GM12892 (cell line): ENCODE measurements at regions not wholly inside any gene's neighbourhood (a gene's known extent, or its start where the extent isn't known, plus 50 kb on each side); places are given as distances from the start of the nearest gene placed in this dataset.

ENCODE experiments used
- POLR2A ChIP-seq: IDR thresholded peaks from 2 replicates; pipeline ENCODE4 v1.6.1; 2011; ENCODE audit warnings: low read depth, low read length, control low read depth
- POLR2AphosphoS5 ChIP-seq: IDR thresholded peaks from 2 replicates; pipeline ENCODE4 v1.6.1; 2011; ENCODE audit warnings: low read depth, low read length, control low read depth

GRCh38 chr1:232515706-232516105, 114.2 kb downstream of the SIPA1L2 start:
- TF ChIP-seq POLR2A: no peak
- no peak for TF ChIP-seq POLR2AphosphoS5
